Natural killer cell (primary cell): ENCODE measurements at regions not wholly inside any gene's neighbourhood (a gene's known extent, or its start where the extent isn't known, plus 50 kb on each side); places are given as distances from the start of the nearest gene placed in this dataset.

Experiments used
- ATAC-seq, 3 donors: fragments of 150-1000 bp in 2 of 3; fragments of 200-7000 bp in 1 of 3; cut with Tn5 transposase; 1 replicate in 1 of 3; 2 replicates in 2 of 3; pipeline ENCODE4 v1.10.0; 2021; ENCODE audit warnings: mild to moderate bottlenecking in 2 of 3, moderate library complexity in 2 of 3
- DNase-seq, 2 donors: peaks; one replicate each; pipeline versions ENCODE4 v3.0.0 to v3.0.0-alpha.2; 2013 to 2021; ENCODE audit warnings: mixed read lengths in 1 of 2
- H3K27ac ChIP-seq: one replicate; pipeline ENCODE4 v1.5.1; 2013; ENCODE audit warnings: mild to moderate bottlenecking, low read length
- H3K27me3 ChIP-seq: one replicate; pipeline ENCODE4 v1.6.1; 2013; ENCODE audit warnings: low read length; ENCODE audit not compliant: control insufficient read depth, insufficient read depth
- H3K36me3 ChIP-seq: one replicate; pipeline ENCODE4 v1.6.1; 2013; ENCODE audit warnings: low read length; ENCODE audit not compliant: control insufficient read depth, insufficient read depth
- H3K4me1 ChIP-seq: one replicate; pipeline ENCODE4 v1.6.1; 2013; ENCODE audit warnings: low read length; ENCODE audit not compliant: control insufficient read depth, insufficient read depth
- H3K4me3 ChIP-seq: one replicate; pipeline ENCODE4 v1.5.1; 2013; ENCODE audit warnings: low read length
- H3K9me3 ChIP-seq: one replicate; pipeline ENCODE4 v1.6.1; 2013; ENCODE audit warnings: low read length; ENCODE audit not compliant: control insufficient read depth, insufficient read depth
- H3K27ac Mint-ChIP-seq, 2 donors: one replicate each; pipeline ENCODE4 v1.8.0; 2022; ENCODE audit warnings: mild to moderate bottlenecking in 2 of 2, mixed read lengths in 2 of 2, moderate library complexity in 1 of 2
- H3K27me3 Mint-ChIP-seq, 2 donors: one replicate each; pipeline ENCODE4 v1.8.0; 2022; ENCODE audit warnings: low read depth in 2 of 2, mixed read lengths in 2 of 2
- H3K36me3 Mint-ChIP-seq: one replicate; pipeline ENCODE4 v1.8.0; 2022; ENCODE audit warnings: mixed read lengths
- H3K4me1 Mint-ChIP-seq, 2 donors: one replicate each; pipeline ENCODE4 v1.8.0; 2022; ENCODE audit warnings: mixed read lengths in 2 of 2
- H3K4me3 Mint-ChIP-seq: one replicate; pipeline ENCODE4 v1.8.0; 2022; ENCODE audit warnings: mild to moderate bottlenecking, moderate library complexity, mixed read lengths
- H3K9me3 Mint-ChIP-seq, 2 donors: one replicate each; pipeline ENCODE4 v1.8.0; 2022; ENCODE audit warnings: mixed read lengths in 2 of 2
- WGBS: methylation state at CpG from one replicate; pipeline ENCODE4 v1.1.7; 2013; ENCODE audit warnings: missing lambda C conversion rate; ENCODE audit not compliant: insufficient coverage; 5-methylcytosine and 5-hydroxymethylcytosine counted together
- intact Hi-C: fragments of 100-400 bp; cut with micrococcal nuclease; formaldehyde crosslinking; loops from one replicate; pipeline ENCODE4 v1.14.2; 2022
- TF ChIP-seq, protein P1 (sequence below): fragments of 200-600 bp; IDR thresholded peaks from one replicate; pipeline ENCODE4 v1.8.0; 2022; ENCODE audit warnings: antibody characterized with exemption

DNA sequence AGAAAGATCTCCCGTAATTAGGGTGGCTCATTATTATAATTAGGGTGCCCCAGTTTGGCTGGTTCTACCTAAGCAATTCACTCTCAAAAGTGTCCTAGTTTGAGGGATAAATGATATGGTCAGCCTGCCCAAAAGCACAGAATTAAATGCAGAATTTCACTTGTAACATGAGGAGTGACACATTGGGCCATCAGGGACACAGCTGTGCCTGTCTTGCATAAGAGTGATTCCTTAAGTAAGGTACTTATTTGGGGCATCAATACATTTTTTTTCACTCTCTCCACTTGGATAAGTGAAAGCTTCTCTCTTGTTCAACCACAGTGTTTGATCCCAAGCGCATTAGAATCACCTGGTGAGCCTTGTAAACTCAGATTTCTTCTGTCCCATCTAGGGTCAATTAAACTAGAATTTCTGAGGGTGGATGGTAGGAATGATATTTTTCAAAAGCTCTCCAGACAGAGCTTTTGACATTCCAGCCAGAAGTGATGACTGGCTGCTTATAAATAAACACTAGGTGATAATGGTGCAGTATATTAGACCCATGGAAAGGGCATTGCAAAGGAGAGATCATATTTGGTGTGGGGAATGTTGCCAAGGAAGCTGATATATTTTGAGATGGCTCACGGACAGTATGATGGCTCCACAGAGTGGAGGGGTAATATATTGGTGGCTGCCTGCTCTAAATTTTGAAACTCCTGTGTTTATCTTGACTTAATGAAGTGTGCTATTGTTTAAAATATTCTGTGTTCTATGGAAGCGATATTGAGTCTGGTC lies 458.1 kb upstream of the RASGRP1 start:
- DNase-seq = no peak
- Mint-ChIP-seq H3K27me3 (peaks cover 20 to 30% of the 10 kb centered on the region in 2 donors), H3K27ac (no peak overlapping the region), H3K9me3 (no peaks in the 10 kb centered on the region), H3K4me1 (no peaks in the 10 kb centered on the region), H3K4me3 (no peak overlapping the region), H3K36me3 (no peaks in the 10 kb centered on the region)
- Histone ChIP-seq H3K4me1 (no peaks in the 10 kb centered on the region), H3K27ac (no peak overlapping the region), H3K9me3 (no peaks in the 10 kb centered on the region), H3K27me3 (peaks cover 2% of the 10 kb centered on the region), H3K36me3 (no peaks in the 10 kb centered on the region), H3K4me3 (no peak overlapping the region)
- TF ChIP-seq, protein P1, sequence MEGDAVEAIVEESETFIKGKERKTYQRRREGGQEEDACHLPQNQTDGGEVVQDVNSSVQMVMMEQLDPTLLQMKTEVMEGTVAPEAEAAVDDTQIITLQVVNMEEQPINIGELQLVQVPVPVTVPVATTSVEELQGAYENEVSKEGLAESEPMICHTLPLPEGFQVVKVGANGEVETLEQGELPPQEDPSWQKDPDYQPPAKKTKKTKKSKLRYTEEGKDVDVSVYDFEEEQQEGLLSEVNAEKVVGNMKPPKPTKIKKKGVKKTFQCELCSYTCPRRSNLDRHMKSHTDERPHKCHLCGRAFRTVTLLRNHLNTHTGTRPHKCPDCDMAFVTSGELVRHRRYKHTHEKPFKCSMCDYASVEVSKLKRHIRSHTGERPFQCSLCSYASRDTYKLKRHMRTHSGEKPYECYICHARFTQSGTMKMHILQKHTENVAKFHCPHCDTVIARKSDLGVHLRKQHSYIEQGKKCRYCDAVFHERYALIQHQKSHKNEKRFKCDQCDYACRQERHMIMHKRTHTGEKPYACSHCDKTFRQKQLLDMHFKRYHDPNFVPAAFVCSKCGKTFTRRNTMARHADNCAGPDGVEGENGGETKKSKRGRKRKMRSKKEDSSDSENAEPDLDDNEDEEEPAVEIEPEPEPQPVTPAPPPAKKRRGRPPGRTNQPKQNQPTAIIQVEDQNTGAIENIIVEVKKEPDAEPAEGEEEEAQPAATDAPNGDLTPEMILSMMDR = no peak
- 86% methylated on average over 4 of the region's 4 CpGs for WGBS
- intact Hi-C loops = no loop called here
- ATAC-seq = no peak

GRCh38 chr15:39025321-39025720 lies 460.7 kb upstream of the RASGRP1 start:
- Mint-ChIP-seq H3K36me3 (no peaks in the 10 kb centered on the region), H3K27ac (no peak overlapping the region), H3K4me3 (no peak overlapping the region), H3K4me1 (no peaks in the 10 kb centered on the region), H3K27me3 (peaks cover 7 to 25% of the 10 kb centered on the region in 2 donors), H3K9me3 (no peaks in the 10 kb centered on the region)
- DNase-seq = no peak
- intact Hi-C loops = no loop called here
- Histone ChIP-seq H3K4me1 (no peaks in the 10 kb centered on the region), H3K36me3 (no peaks in the 10 kb centered on the region), H3K4me3 (no peak overlapping the region), H3K27me3 (peaks cover 2% of the 10 kb centered on the region), H3K9me3 (no peaks in the 10 kb centered on the region), H3K27ac (no peak overlapping the region)
- ATAC-seq = no peak
- TF ChIP-seq, protein P1 = no peak
- WGBS = 91% methylated on average over 4 of the region's 4 CpGs

GRCh38 chr15:39025881-39026280 lies 461.3 kb upstream of the RASGRP1 start:
- DNase-seq = no peak
- 100% methylated on average over 1 of the region's 1 CpG for WGBS
- Mint-ChIP-seq H3K27ac (no peak overlapping the region), H3K4me3 (no peak overlapping the region), H3K4me1 (no peaks in the 10 kb centered on the region), H3K9me3 (no peaks in the 10 kb centered on the region), H3K36me3 (no peaks in the 10 kb centered on the region), H3K27me3 (peaks cover 7 to 31% of the 10 kb centered on the region in 2 donors)
- no peak for ATAC-seq
- Histone ChIP-seq H3K9me3 (no peaks in the 10 kb centered on the region), H3K27me3 (peaks cover 2% of the 10 kb centered on the region), H3K4me1 (no peaks in the 10 kb centered on the region), H3K36me3 (no peaks in the 10 kb centered on the region), H3K4me3 (no peak overlapping the region), H3K27ac (no peak overlapping the region)
- TF ChIP-seq, protein P1 = no peak
- intact Hi-C loops = no loop called here

- TF ChIP-seq, protein P1 = no peak
- intact Hi-C loops = no loop called here
- H3K9me3 Mint-ChIP-seq = no peaks in the 10 kb centered on the region
- Histone ChIP-seq H3K27ac (no peak overlapping the region), H3K4me3 (no peak overlapping the region), H3K4me1 (no peaks in the 10 kb centered on the region), H3K27me3 (peaks cover 4% of the 10 kb centered on the region), H3K9me3 (no peaks in the 10 kb centered on the region), H3K36me3 (no peaks in the 10 kb centered on the region)
- no peaks in the 10 kb centered on the region for H3K4me1 Mint-ChIP-seq
- H3K27ac Mint-ChIP-seq = no peak overlapping the region
- 85% methylated on average over 3 of the region's 3 CpGs for WGBS
- DNase-seq (no peak), ATAC-seq (no peak)
- no peak overlapping the region for H3K4me3 Mint-ChIP-seq
- H3K27me3 Mint-ChIP-seq = peaks cover 7 to 49% of the 10 kb centered on the region in 2 donors
- no peaks in the 10 kb centered on the region for H3K36me3 Mint-ChIP-seq
Observed at GRCh38 chr15:39028069-39028468, 463.5 kb upstream of the RASGRP1 start.
